ENCODE measurements at regions not wholly inside any gene's neighbourhood (a gene's known extent, or its start where the extent isn't known, plus 50 kb on each side); places are given as distances from the start of the nearest gene placed in this dataset.

DNA sequence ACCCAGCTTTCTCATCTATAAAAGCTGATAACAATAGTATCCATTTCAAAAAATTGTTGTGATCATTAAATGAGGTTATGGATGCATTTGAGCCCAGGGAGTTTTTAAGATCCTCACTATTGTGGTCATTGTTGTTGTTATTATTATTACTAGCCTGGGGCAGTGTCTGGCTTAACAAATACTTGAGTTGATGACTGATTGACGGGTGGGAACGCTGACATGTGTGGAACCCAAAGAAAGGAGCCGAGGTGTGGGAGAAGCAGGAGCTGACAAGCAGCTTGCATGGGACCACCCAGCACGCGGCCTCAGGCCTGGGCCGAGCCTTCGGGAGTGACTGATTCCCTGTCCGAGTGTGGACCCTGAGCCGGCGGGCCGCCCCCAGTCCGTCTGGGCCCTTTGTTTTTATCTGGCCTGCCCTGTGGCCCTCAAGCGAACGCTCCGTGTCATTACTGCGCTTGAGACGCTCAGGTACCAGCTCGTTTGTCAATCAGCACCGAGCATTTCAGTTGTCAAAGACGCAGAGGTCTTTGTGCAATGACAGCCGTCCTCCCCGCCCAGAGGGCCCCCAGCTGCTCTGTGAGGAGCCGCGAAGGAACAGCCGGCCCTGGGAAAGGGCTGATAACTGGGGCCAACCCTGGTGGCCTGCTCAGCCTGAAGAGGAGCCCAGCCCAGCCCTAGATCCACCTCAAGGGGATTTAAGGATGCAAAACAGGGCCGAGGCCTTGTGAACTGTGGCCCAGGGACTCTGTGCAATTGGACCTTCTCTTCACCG lies 132.9 kb upstream of the FOXF1 start:
- no peak for DNase-seq

GRCh38 chr16:86378128-86378527 lies 132.2 kb upstream of the FOXF1 start:
- DNase-seq = no peak

GRCh38 chr16:86378831-86379504 lies 131.4 kb upstream of the FOXF1 start:
- DNase-seq = no peak

- DNase-seq = no peak
Observed at GRCh38 chr16:86379505-86379846, 130.9 kb upstream of the FOXF1 start.

- DNase-seq = no peak
Observed at GRCh38 chr16:86380030-86380429, 130.3 kb upstream of the FOXF1 start.

GRCh38 chr16:86381491-86381890 lies 128.8 kb upstream of the FOXF1 start:
- DNase-seq = no peak

DNA sequence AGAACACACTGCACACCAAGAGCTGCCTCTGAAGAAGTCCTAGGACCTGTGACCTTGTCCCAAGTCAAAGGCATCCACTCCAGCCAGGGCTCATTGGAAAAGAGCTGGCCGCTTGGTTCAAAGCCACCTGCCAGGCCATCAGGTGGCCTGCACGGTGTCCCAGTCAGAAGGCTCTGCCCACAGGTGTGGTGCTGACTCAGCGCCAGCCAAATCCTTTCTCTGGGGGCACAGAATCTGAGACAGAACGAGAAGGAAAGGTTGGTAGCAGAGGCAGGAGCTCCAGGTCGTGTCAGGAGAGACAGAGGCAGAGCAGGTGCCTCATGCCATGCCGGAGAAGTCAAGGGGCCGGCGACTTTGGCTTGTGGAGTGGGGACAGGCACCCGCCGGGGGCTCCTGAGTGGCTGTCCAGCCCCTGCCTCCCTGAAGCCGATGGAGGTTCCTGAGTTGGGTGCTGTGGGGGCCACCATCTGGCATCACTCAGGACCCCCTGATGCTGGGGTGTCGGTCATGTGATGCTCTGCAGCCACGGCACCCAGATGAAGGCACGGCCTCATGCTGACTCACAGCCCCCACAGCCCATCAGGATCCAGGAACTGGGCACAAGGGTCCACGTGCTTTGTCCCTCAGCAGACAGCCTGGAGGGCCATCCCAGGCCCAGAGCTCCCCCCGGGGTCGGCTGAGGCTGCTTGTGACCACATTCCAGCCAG lies 128.1 kb upstream of the FOXF1 start:
- no peak for DNase-seq

DNA sequence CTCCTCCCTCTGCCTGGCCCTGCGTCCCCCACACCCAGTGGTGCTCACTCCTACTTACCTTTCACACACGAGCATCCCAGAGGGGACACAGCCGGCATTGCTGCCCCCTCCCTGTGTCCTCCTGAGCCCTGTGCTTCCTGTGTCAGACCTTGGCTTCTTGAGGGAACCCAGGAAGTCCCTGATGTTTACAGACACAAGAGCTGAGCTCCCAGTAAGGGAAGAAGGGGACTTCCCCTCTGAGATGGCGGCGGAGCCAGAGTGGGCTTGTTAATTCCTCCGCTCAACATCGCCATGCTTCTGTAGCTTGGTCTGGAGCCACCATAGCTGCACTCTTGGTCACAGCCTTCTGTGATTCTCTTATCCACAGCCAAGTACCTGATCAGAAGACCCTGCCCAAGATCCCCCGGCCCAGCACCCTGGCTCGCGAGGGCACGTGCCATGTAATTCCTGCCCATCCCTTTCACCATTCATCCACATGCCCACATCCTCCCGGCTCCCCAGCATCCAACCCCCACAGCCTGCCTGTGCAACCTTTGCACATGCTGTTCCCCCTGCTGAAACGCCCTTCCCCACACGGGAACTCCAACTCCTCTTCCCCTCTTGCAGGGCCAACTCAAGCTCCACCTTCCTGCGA lies 127.4 kb upstream of the FOXF1 start:
- DNase-seq = no peak

- DNase-seq = no peak
Observed at GRCh38 chr16:86383488-86384262, 126.7 kb upstream of the FOXF1 start.

DNA sequence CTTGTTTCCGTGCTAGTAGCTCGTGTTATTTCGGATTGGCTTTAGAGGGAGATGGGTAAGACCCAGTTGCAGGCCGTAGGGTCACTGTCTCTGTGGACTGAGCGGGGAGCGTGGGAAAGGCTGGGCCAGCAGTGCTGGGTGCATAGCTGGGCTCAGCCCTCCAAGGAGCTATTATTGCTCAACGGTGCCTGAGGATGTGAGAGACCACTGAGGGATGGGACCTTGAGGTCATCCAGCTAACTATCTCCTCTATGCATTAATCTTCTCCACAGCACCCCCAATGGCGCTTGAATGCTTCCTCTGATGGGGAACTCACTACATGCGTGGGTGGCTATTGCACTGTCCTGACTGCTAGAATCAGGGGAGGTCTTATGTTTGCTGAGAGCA lies 126.1 kb upstream of the FOXF1 start:
- DNase-seq = no peak

DNA sequence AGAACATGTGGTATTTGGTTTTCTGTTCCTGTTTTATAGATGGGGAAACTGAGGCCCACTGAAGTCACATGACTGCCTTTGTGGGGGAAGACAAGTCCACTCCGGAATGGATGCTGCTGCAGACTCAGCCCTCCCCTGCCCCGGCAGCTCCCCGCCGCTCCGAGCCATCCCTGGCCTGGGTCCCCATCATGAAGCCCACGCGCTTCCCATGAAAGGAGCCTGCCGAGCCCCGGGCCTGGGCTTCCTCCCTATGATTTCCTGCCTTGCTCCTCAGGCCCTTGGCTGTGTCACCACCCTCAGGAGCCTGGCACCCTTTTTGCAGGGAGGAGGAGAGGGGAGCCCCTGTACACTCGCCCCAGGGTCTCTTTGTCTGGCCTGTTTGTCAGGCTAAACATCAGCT lies 125.3 kb upstream of the FOXF1 start:
- DNase-seq = no peak

DNA sequence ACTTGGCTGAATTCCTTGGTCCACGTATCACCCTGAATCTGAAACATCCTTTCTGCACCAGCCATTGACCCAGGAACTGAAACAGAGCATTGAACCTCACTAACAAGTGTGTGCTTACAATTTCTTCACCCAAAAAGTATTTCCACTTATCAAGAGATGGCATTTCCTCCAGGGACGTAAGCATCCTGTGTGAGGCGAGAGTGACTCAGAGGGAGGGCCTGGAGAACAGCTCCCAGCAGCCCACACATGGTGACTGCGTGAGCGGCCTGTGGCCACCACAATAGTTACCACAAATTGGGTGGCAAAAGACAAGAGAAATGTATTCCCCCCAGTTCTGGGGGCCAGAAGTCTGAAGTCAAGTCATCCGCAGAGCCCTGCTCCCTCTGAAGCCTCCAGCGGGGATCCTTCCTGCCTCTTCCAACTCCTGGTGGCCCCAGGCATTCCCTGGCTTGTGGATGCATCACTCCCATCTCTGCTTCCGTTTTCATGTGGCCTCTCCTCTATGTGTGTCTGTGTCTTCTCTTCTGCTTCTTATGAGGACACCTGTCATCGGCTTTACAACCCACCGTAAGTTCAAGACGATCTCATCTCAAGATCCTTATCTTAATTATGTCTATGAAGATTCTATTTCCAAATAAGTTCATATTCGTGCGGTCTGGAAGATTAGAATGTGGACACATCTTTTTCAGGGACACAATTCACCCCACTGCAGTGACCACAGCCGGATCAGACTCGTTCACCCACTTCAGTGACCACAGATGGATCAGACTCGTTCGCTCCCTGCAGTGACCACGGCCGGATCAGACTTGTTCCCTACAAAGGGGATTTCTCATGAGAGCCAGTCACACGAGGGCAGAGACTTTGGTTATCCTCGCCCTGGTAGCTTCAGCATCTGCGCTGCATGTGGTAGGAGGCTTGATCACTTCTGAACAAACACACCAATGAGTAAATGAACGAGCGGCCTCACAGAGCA lies 122.6 kb upstream of the FOXF1 start:
- no peak for DNase-seq

DNA sequence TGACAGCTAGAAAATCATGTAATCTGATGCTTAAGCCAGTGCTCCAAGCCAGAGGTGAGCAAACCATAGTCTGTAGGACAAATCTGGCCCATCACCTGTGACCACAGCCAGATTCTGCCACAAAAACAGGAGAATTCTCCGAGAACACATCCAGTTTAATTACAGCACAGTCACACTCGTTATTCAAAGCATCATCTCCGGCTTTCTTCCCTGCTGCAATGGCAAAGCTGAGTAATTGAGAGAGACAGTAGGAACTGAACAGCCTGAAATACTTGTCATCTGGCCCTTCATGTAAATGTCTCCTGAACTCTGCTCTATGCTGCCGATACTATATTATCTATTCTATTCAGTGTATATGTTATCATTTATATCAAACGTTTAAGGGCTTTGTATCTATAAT lies 121.4 kb upstream of the FOXF1 start:
- DNase-seq = no peak

GRCh38 chr16:86389566-86390328 lies 120.6 kb upstream of the FOXF1 start:
- no peak for DNase-seq

GRCh38 chr16:86390335-86390734 lies 120.0 kb upstream of the FOXF1 start:
- DNase-seq = no peak

DNA sequence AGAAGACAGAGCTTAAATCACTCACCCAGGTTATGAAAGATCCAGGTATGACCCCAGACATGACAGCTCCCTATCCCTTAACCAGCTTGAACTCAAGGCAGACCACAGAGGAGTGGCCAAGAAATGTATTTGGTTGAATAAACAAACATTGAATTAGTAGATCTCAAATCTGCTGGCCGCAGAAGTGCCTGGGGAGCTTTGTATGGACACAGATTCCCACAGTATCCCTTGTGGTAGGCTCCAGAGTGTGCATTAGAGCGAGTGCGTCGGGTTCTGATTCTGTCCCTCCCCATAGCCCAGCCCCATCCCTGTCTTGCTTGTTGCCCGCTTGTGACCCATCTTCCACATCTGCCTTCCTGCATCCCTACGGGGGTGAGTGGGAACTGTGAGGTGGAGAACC lies 118.8 kb upstream of the FOXF1 start:
- no peak for DNase-seq

DNA sequence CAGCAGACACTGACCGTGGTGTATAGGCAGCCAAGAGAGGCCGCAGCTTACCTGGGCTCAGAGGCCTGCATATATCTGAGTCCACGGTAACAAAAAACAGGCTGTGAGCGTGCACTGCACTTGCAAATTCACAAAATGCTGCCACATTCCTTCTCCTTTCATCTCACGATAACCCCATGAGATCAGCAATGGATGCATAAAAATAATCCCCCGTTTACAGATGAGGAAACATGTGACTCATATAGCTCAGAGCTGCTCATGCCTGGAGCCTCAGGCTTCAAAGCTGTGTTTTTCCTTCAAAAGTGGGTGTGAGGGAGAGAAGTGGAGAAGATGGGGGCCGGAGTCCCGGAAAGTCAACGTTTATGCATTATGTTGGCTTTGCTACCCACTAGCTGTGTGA lies 118.3 kb upstream of the FOXF1 start:
- no peak for DNase-seq

GRCh38 chr16:86392436-86393152 lies 117.7 kb upstream of the FOXF1 start:
- DNase-seq = no peak

GRCh38 chr16:86393907-86394626 lies 116.3 kb upstream of the FOXF1 start:
- DNase-seq = no peak

DNA sequence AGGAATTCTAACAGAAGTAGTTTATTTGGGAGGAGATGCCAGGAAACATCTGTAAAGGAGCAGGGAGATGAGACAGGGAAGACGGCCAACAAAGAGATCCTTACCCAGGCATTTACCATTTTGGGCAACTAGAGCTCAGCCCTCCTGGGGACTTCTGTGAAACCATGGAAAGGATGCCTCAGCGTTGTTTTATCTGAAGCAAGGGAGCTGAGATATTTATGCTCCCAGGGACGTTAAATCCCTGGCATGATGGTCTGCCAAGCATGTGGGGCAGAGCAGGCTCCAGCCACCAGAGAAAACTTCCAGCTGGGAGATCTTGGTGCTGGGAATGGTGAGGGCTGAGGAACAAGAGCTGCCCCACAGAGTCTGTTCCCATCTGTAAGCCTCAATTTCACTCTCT lies 114.8 kb upstream of the FOXF1 start:
- DNase-seq = no peak
